Upper lobe of right lung (tissue), 1 donor: ENCODE measurements at regions not wholly inside any gene's neighbourhood (a gene's known extent, or its start where the extent isn't known, plus 50 kb on each side); places are given as distances from the start of the nearest gene placed in this dataset.

ENCODE experiments used
- ATAC-seq: fragments of 200-7000 bp; cut with Tn5 transposase; one replicate; pipeline ENCODE4 v1.9.1; 2020; ENCODE audit warnings: mild to moderate bottlenecking, moderate library complexity
- DNase-seq: peaks from one replicate; pipeline ENCODE4 v3.0.0-alpha.2; 2020
- H3K27ac ChIP-seq: fragments of 200-600 bp; one replicate; pipeline ENCODE4 v1.8.0; 2022
- H3K27me3 ChIP-seq: fragments of 200-600 bp; one replicate; pipeline ENCODE4 v1.8.0; 2022; ENCODE audit warnings: mild to moderate bottlenecking
- H3K36me3 ChIP-seq: fragments of 200-600 bp; one replicate; pipeline ENCODE4 v1.8.0; 2022
- H3K4me1 ChIP-seq: fragments of 200-600 bp; one replicate; pipeline ENCODE4 v1.8.0; 2022
- H3K4me3 ChIP-seq: fragments of 200-600 bp; one replicate; pipeline ENCODE4 v1.8.0; 2022; ENCODE audit warnings: mild to moderate bottlenecking
- H3K9me3 ChIP-seq: fragments of 200-600 bp; one replicate; pipeline ENCODE4 v1.8.0; 2022
- intact Hi-C: fragments of 100-400 bp; cut with DNase I; formaldehyde crosslinking; loops from one replicate; pipeline ENCODE4 v1.11.0; 2022
- TF ChIP-seq, protein P1 (sequence below): fragments of 200-600 bp; IDR thresholded peaks from one replicate; pipeline ENCODE4 v1.8.0; 2022; ENCODE audit warnings: antibody characterized with exemption
- donor health status: DM: no; HTN: yes; CAD: no; lungs with severe emphysema.

DNA sequence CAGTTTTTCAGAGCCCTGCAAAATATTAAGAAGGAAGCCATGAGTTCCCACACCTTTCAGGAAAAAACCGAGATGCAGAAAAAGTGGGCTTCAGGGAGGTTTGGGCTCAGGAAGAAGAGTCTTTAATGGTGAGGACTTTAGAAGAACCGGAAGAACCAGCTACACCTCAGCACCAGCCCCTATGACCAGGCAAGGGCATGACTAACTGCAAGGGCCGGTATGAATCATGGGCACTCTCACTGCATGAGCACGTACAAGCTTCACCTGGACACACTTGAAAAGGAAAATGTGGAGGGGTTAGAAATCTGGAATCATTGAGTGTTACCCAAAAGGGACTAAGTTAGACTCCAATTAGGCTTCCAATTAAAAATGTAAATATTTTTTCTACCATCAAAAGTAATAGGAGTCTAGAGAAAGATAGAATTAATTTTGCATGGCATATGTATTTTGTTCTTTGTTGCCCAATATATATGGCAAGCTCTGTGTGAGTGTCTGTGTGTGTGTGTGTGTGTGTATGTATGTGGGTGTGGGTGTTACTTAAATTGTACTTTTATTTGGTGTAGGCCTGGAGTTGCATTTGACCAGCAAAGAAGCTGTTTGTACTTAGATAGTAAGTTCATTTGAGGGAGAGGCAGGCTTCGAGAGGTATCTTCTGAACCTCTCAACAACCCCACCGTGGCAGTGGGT is 66.5 kb upstream of the THUMPD2 start:
- ATAC-seq, result no peak
- Histone ChIP-seq H3K4me3 (no peak overlapping the region), H3K4me1 (no peaks in the 10 kb centered on the region), H3K36me3 (no peaks in the 10 kb centered on the region), H3K9me3 (no peaks in the 10 kb centered on the region), H3K27me3 (no peaks in the 10 kb centered on the region), H3K27ac (no peak overlapping the region)
- DNase-seq, result no peak
- TF ChIP-seq, protein P1, sequence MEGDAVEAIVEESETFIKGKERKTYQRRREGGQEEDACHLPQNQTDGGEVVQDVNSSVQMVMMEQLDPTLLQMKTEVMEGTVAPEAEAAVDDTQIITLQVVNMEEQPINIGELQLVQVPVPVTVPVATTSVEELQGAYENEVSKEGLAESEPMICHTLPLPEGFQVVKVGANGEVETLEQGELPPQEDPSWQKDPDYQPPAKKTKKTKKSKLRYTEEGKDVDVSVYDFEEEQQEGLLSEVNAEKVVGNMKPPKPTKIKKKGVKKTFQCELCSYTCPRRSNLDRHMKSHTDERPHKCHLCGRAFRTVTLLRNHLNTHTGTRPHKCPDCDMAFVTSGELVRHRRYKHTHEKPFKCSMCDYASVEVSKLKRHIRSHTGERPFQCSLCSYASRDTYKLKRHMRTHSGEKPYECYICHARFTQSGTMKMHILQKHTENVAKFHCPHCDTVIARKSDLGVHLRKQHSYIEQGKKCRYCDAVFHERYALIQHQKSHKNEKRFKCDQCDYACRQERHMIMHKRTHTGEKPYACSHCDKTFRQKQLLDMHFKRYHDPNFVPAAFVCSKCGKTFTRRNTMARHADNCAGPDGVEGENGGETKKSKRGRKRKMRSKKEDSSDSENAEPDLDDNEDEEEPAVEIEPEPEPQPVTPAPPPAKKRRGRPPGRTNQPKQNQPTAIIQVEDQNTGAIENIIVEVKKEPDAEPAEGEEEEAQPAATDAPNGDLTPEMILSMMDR, result no peak
- intact Hi-C loops, result no loop called here

DNA sequence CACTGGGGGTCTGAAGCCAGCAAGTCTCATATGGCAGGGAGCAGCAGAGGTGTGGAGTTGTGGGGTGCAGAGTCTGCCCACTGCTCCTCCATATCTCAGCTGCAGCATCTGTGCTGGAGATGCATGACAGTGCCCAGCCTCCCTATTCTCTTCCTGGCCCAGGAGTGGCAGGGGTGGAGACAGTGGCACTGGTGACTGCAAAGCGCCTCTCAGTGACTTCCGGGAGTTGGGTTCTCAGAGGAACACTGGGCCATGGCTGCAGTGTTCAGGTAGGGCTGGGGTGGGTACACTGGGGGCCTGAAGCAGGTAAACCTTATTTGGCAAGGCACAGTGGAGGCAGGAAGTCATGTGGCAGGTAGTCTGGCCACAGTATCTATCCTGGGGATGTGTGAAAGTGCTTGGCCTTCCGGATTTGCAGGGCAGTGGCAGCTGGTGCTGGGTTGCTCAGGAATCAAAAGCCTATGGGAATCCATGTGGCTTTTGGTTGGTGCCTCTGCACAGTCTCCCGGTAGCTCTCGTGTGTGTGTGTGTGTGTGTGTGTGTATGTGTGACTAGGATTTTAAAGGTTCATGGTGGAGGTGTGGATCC is 60.3 kb upstream of the THUMPD2 start:
- TF ChIP-seq, protein P1, result no peak
- DNase-seq (no peak), ATAC-seq (peak; percentile 46)
- H3K27ac ChIP-seq, result no peak overlapping the region
- H3K4me3 ChIP-seq, result no peak overlapping the region
- H3K27me3 ChIP-seq, result no peaks in the 10 kb centered on the region
- no peaks in the 10 kb centered on the region for H3K36me3 ChIP-seq
- no peaks in the 10 kb centered on the region for H3K4me1 ChIP-seq
- H3K9me3 ChIP-seq, result no peaks in the 10 kb centered on the region
- intact Hi-C loops, result no loop called here

DNA sequence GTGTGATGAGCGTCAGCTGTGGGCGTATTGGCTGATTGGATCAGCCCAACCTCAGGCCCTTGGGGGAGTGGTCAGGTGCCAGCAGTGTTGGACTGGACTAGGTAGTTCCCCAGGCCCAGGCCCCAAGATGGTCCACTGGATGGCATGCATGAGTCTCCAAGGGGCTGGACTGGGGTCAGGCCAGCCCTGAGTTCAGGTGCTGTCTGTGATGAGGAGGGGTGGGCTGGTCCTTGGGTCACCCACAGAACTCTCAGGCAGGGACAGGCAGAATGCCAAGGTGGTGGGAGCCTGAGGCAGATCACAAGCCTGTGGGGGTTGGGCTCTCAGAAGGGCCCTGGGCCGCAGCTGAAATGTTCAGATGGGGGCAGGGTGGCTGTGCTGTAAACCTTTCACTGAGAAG is 59.5 kb upstream of the THUMPD2 start:
- Histone ChIP-seq H3K4me3 (no peak overlapping the region), H3K27me3 (no peaks in the 10 kb centered on the region), H3K36me3 (no peaks in the 10 kb centered on the region), H3K27ac (no peak overlapping the region), H3K4me1 (no peaks in the 10 kb centered on the region), H3K9me3 (no peaks in the 10 kb centered on the region)
- DNase-seq (no peak), ATAC-seq (peak; percentile 16)
- intact Hi-C loops, result no loop called here
- TF ChIP-seq, protein P1, result no peak

DNA sequence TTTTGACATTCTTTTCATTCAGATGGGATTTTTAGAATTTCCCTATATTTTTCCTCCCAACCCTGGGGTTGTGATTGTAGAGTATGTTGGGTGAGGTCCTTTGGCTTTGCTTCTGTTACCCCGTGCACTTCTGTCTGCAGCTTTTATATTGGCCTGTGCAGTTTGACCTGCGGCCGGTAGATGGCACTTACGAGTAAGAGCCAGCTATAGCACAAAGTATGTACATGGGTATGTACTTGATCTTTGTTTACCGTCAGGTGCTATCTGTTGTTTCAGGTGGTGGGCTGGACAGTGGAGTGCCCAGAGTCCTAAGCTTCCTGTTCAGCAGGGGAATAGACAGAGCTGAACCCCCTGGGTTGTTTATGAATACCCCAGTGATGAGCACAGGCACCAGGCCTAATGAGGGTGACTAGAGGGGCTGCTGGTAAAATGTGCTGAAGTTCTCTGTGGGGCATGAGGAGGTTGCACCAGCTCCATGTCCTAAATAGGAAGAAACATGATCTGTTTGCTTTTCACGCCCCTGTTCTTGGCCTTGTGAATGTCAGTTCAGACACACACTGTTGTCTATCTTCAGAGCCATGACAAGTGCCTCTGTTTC is 58.9 kb upstream of the THUMPD2 start:
- ATAC-seq, result peak; percentile 70
- no peak overlapping the region for H3K4me3 ChIP-seq
- no peaks in the 10 kb centered on the region for H3K9me3 ChIP-seq
- H3K27ac ChIP-seq, result no peak overlapping the region
- H3K27me3 ChIP-seq, result no peaks in the 10 kb centered on the region
- intact Hi-C loops, result no loop called here
- H3K36me3 ChIP-seq, result no peaks in the 10 kb centered on the region
- TF ChIP-seq, protein P1, result peak; percentile 69
- DNase-seq, result no peak
- H3K4me1 ChIP-seq, result no peaks in the 10 kb centered on the region

DNA sequence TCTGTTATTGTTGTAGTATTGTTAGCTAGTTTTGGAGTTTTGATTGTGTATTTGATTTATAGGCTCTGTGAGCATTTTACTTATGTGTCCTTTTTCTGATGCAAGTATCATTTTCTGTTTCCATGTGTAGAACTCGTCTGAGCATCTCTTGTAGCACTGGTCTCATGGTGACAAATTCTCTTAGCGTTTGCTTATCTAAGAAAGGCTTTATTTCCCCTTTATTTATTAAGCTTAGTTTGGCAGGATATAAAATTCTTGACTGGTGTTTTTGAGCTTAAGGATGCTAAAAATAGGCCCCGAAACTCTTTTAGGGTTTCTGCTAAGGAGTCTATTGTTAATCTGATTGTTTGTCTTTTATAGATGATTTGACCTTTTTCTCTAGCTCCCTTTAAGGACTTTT is 57.6 kb upstream of the THUMPD2 start:
- no peak for DNase-seq
- no peak for ATAC-seq
- Histone ChIP-seq H3K27ac (no peak overlapping the region), H3K4me3 (no peak overlapping the region), H3K27me3 (no peaks in the 10 kb centered on the region), H3K4me1 (no peaks in the 10 kb centered on the region), H3K36me3 (no peaks in the 10 kb centered on the region), H3K9me3 (no peaks in the 10 kb centered on the region)
- intact Hi-C loops, result no loop called here
- TF ChIP-seq, protein P1, result no peak
